Suprapubic skin (tissue), 4 donors: ENCODE measurements at regions not wholly inside any gene's neighbourhood (a gene's known extent, or its start where the extent isn't known, plus 50 kb on each side); places are given as distances from the start of the nearest gene placed in this dataset.

Source experiments
- CTCF ChIP-seq, 2 donors: fragments of 200-600 bp in 1 of 2; fragments of 450-650 bp in 1 of 2; sonication (generic) in 1 of 2; IDR thresholded peaks; one replicate each; pipeline ENCODE4 v1.5.1; 2016 to 2019; ENCODE audit warnings: antibody characterized with exemption in 2 of 2, mild to moderate bottlenecking in 1 of 2, moderate library complexity in 1 of 2
- EP300 ChIP-seq: sonication (generic); formaldehyde crosslinking; IDR thresholded peaks from one replicate; pipeline ENCODE4 v1.6.1; 2017; ENCODE audit warnings: antibody characterized with exemption
- POLR2A ChIP-seq, 2 donors: fragments of 450-650 bp; IDR thresholded peaks; one replicate each; pipeline ENCODE4 v1.6.1; 2017; ENCODE audit warnings: antibody characterized with exemption in 2 of 2, mild to moderate bottlenecking in 2 of 2, moderate library complexity in 2 of 2
- POLR2AphosphoS5 ChIP-seq, 3 donors: sonication (generic); formaldehyde crosslinking; IDR thresholded peaks; one replicate each; pipeline ENCODE4 v1.6.1; 2017; ENCODE audit warnings: antibody characterized with exemption in 3 of 3

- TF ChIP-seq CTCF (IDR thresholded peaks at IDR 0.05) (no peak), POLR2A (IDR thresholded peaks at IDR 0.05) (no peak), POLR2AphosphoS5 (IDR thresholded peaks at IDR 0.05) (no peak), EP300 (no peak)
Measured at GRCh38 chr12:39061576-39061975, 156.2 kb upstream of the CPNE8 start.
